HG02642 (cell line): ENCODE measurements at regions not wholly inside any gene's neighbourhood (a gene's known extent, or its start where the extent isn't known, plus 50 kb on each side); places are given as distances from the start of the nearest gene placed in this dataset.

Source experiments
- ATAC-seq: cut with Tn5 transposase; IDR thresholded peaks from one replicate; pipeline ENCODE4 v1.9.1; 2021; ENCODE audit warnings: mild to moderate bottlenecking; ENCODE audit not compliant: unreplicated experiment, poor library complexity

DNA sequence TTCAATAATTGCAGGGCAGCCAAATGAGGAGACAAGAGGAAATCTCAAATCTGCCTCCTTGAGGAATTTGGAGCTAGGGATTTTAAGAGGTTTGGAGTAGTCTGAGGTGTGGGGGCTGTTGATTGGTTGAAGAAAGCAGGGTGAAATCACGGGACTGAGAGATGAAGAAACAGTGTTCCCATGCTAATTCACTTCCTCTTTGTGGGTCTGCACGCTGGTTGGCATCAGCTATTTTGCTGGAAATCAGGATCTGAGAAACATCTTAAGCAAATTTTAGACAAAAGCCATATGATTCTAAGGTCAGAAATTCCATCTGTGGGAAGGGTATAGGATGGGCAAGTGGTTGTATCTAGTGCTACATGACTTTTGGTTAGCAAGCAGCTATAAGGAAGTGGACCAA, 107.1 kb upstream of the PAXBP1 start:
- no peak for ATAC-seq

GRCh38 chr21:32881458-32881857, 109.9 kb upstream of the PAXBP1 start:
- ATAC-seq = no peak

DNA sequence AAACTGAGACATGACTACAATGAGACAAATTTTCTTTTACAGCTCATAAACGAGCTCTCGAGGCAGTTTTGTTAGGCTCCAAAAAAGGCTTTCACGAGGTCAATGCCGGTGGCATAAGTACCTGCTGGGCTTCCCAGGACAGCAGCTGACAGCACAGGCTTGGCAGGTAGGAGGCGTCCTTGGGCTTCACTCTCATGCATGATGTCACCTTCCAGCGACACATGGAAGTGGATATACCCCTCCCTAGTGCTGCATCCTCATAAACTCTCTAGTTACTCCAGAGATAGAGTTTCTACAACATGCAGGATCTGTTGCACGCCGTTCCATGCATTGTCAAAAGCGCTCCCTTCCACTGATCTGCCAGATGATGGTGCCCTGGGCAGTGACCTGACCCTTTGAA, 112.5 kb upstream of the PAXBP1 start:
- no peak for ATAC-seq

GRCh38 chr21:32886339-32886738, 114.8 kb upstream of the PAXBP1 start:
- no peak for ATAC-seq

DNA sequence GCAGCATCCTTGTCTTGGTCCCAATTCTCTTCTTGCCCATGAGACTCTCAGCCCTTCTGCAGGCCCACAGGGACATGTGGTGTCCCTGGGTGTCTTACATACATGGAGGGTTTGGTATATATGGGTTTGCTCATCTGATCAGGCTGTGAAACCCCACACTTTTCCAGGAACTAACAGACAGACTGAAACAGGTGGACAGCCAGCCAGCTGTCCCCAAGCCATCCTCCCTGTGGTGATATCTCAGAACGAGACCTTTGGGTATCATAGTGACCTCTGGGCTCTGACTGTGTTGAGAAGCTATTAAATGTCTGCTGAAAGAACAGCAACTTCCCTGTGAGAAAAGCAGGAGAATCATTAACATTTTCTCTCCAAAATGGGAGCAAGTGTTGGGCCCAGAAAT, 115.5 kb upstream of the PAXBP1 start:
- no peak for ATAC-seq

DNA sequence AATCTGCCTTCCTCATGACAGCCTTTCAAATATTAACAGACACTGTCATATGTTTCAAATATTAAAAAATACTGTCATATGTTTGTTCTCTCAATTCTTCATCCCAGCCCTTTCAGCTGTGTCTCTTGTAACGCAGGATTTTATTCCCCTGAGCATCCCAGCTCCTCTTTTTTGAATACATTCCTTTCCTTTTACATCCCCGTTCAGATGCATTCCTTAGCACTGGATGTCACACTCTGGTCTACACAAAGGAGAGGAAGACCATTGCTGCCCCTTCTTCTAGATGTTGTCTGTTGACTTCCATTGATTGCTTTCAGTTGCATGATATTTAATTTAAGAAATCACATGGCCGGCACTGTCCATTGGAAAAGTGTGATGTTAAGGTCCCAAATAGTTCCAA, 117.4 kb upstream of the PAXBP1 start:
- no peak for ATAC-seq

DNA sequence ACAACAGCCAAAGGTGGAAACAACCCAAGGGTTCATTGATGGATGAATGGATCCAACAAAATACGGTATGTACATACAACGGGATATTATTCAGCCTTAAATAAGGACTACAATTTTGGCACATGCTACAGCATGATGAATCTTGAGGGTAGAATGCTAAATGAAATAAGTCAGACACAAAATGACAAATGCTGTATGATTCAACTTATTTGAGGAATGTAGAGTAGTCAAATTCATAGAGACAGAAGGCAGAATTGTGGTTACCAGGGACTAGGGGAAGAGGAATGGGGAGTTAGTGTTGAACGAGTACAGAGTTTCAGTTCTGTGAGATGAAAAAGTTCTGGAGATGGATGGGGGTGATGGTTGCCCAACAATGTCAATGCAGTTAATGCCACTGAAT, 118.0 kb upstream of the PAXBP1 start:
- no peak for ATAC-seq

- ATAC-seq = no peak
Observed at GRCh38 chr21:32894321-32894720, 122.8 kb upstream of the PAXBP1 start.

- ATAC-seq = no peak
Observed at GRCh38 chr21:32900814-32901213, 124.9 kb upstream of the OLIG2 start.

DNA sequence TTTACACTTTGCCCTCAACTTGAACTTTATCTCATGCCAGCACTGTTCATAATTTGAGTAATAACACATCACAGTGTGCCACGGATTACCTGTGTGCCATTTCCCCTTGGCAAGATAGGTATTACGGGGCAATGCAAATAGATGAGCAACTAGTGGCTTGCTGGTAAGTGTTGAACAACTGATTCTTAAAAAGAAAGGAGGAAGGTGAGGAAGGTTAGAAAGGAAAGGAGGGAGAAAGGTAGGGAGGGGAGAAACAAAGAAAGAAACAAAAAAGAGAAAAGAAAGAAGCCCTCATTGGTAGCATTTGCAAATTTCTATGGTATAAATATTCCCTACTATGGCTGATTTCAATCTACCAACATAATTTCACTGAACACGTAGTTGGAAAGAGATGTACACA, 118.2 kb upstream of the OLIG2 start:
- ATAC-seq = no peak

GRCh38 chr21:32908534-32908933, 117.2 kb upstream of the OLIG2 start:
- no peak for ATAC-seq

GRCh38 chr21:32909393-32909792, 116.3 kb upstream of the OLIG2 start:
- ATAC-seq = no peak

GRCh38 chr21:32914424-32915039, 111.2 kb upstream of the OLIG2 start:
- ATAC-seq = no peak

DNA sequence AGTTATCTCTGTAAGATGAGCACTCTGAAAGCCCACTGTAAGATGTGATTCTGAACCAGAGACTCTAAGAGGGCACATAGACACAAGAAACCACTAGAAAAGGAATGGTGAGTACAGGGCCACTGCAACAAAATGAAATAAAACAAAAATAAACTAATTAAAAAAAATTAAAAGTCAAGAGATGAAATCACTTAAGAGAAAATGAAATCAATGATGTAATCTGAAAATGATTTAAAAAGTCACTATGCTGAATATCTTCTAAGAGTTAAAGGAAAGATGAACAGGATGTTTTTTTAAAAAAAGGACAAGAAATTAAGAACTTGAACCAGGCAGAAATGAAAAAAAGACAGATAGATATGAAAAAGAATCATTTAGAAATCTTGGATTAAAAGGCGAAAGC, 110.6 kb upstream of the OLIG2 start:
- ATAC-seq = no peak

- no peak for ATAC-seq
Observed at GRCh38 chr21:32916088-32916487, 109.6 kb upstream of the OLIG2 start.

- no peak for ATAC-seq
Observed at GRCh38 chr21:32916522-32917099, 109.1 kb upstream of the OLIG2 start.

DNA sequence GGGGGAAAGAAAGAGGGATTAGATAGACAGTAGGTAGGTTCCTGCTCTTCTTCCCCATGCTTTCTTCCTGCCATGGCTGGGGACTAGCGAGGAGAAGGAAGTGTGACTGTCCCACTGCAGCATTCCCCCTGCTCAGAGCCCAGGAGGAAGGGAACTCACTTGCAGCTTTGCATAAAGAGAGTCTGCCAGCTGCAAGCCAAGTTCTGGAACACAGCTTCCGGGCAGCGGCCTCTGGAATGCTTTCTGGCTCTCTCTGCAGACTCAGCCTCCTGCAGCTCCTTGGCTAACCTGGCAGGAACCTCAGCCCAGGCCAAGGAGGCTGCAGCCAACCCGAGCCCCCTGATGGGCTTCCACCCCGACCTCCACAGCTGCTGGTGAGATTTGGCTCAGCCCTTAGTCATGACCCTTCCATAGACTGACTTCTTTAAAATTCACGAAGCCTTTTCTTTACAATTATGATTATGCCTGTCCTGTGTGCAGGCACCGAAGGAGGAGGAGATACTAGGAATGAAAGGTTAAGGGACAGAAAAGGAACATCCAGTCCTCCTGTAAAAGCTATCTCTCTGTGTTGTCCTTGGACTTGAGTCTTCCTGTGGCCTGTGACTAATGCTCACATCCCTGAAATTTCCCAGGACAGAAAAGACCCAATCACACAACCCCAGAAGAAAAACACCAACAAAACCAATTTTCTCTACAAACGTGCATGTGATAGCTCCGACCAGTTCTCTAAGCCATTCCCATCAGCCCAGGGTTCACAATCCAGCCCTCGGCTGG, 108.2 kb upstream of the OLIG2 start:
- no peak for ATAC-seq

DNA sequence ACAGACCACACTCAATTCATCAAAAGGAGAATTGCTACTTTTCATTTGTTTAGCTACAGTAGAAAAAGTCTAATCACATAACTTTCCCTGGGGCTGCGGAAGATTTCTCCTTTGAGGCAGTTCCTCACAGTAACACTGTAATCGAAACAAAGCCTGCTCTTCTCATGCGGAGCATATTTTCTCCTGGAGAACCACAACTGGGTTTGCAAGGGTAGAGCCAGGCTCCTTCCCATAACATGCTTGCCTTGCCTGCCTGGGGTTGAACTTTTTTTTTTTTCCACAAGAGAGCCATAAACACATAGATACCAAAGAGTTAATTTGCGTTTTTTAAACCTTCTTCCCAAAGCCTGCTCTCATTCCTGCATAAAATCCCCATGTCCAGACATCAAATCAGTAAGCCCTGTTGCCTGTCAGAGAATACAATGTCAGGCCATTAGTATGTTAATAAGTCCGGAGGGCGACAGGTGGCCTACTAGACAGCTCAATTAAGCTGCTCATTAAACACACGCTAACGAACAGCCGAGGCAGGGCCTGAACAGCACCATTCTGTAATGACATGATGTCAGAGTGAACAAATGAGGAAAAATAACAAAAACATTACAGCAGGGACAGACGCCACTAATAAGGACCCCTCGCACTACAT, 107.1 kb upstream of the OLIG2 start:
- ATAC-seq = no peak

DNA sequence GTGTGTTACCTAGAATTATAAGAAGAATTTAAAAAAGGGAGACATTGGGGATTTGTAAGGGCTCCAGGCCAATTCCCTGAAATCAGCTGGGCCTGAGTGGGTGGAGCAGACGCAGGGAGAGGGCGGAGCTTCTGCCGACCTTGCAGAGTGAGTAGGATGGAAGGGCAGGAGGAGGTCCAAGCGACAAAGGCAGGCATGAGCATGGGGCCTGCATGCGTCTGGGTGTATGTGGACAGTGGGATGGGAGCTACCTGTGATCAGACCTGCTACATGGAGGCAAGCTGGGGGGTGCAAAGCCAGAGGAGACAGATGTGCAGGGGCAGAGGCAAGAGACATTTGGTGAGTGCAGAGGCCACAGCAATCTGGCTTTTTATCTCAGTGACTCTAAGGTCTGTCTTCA, 105.3 kb upstream of the OLIG2 start:
- ATAC-seq = no peak

DNA sequence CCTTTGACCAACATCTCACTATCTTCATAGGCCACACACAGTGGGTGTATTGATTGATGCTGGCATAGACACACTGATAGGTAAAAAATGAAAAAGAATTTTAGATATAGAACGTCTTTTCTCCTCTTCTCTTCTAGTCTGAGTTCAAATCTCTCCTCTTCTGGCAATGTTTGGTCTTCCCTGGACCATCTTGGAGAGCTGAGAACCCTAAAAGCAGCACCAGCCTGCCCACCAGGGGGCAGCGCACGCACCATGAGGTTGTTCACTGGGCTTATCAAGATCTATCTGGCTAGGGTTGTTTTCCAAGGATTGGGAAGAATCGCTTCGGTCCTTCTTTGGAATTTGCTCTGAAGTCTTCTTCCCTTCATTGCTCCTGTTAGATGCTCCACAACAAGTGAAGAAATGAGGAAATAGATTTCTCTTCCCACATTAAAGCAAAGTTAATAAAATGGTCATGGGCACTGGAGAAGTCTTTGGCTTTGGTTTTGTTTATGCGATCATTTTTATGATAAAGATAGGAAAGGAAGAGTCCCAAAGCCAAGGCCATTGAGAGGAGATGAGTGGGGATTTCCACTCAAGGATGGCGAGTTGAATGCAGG, 104.0 kb upstream of the OLIG2 start:
- ATAC-seq = no peak

DNA sequence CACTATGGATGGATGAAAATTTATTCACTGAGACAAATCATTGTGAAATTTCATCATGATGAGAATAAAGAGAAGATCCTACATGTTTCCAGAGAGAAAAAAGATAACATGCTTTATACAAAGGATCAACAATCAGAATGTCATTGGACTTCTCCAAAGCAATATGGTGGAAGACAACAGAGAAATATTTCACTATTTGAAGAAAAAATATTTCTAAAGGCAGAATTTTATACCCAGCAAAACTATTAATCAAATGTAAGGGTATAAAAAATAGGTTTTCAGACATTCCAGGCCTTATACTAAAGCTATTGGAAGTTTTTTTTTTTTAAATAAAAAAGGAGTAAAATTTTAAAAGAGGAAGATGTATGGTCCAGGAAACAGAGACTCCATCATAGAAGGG, 100.6 kb upstream of the OLIG2 start:
- no peak for ATAC-seq
